HG03575 (cell line): ENCODE measurements at regions not wholly inside any gene's neighbourhood (a gene's known extent, or its start where the extent isn't known, plus 50 kb on each side); places are given as distances from the start of the nearest gene placed in this dataset.

Source experiments
- ATAC-seq: cut with Tn5 transposase; IDR thresholded peaks from one replicate; pipeline ENCODE4 v1.9.1; 2021; ENCODE audit not compliant: unreplicated experiment, insufficient number of reproducible peaks, low FRiP score; ENCODE audit errors: extremely low read depth

- no peak for ATAC-seq
Measured at GRCh38 chr22:48585916-48586798, 1241.5 kb downstream of the BRD1 start.

DNA sequence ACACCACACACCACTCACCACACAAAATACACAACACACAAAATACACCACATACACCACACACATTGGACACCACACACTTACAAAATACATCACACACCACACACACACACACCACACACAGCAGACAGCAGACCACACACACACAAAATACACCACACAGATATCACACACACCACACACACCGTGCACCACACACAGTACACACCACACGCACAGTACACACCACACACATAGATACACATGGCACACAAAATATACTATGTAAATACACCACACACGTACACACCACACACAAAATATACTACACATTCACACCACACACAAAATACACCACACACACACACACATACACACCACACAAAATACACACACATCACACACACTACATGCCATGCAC lies 1243.5 kb downstream of the BRD1 start:
- ATAC-seq: no peak

- no peak for ATAC-seq
Measured at GRCh38 chr22:48581796-48582469, 1245.7 kb downstream of the BRD1 start.

GRCh38 chr22:48581205-48581766 lies 1246.4 kb downstream of the BRD1 start:
- ATAC-seq: no peak

- no peak for ATAC-seq
Measured at GRCh38 chr22:48580481-48580970, 1247.1 kb downstream of the BRD1 start.

GRCh38 chr22:48579928-48580309 lies 1247.8 kb downstream of the BRD1 start:
- ATAC-seq: no peak

GRCh38 chr22:48579043-48579927 lies 1248.4 kb downstream of the BRD1 start:
- ATAC-seq: no peak

DNA sequence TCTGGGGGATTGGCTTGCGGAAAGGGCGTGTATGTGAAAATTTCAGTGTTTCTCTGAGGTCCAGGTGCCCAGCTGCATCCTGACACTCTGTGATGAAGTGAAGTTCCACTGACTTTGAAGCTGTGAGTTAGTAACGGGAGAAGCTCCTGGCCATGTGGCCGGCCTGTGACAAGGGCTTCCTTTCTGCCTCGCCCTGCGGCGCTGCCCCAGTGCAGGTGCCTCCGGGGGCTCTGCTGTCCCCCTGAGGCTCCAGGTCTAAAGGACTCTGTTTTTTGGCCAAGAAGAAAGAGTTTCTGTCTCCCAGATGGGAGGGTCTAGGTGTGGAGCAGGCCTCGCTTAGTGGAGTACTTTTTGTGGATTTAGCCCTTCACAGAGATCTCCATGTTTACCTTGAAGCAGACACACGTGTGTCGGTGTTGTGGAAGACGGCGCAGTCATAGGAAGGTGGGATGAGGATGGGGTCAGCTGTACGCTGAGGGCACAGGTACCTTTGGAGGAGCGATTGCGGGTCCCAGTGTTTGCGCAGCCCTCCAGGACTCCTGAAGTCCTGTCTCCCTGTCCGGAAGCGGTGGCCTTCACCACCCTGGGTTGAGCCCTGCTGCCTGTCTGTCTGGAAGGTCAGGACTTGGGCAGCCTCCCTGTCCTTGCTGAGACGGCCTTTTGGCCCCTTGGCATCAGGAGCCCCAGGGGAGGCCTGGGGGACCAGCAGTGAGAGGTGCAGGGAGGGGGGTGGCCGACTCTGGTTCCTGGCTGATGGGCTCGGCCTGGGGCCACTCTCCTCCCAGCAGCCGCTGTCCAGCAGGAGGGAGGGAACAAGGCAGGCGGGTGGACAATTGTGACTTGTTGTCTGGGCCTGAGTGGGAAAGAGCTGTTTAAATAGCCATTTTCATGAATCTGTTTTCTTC lies 1249.3 kb downstream of the BRD1 start:
- no peak for ATAC-seq

- ATAC-seq: no peak
Measured at GRCh38 chr22:48577691-48578090, 1250.0 kb downstream of the BRD1 start.

- no peak for ATAC-seq
Measured at GRCh38 chr22:48577014-48577690, 1250.5 kb downstream of the BRD1 start.

- no peak for ATAC-seq
Measured at GRCh38 chr22:48576333-48577013, 1251.2 kb downstream of the BRD1 start.

- ATAC-seq: no peak
Measured at GRCh38 chr22:48575618-48576332, 1251.9 kb downstream of the BRD1 start.

- ATAC-seq: no peak
Measured at GRCh38 chr22:48574776-48575617, 1252.7 kb downstream of the BRD1 start.

DNA sequence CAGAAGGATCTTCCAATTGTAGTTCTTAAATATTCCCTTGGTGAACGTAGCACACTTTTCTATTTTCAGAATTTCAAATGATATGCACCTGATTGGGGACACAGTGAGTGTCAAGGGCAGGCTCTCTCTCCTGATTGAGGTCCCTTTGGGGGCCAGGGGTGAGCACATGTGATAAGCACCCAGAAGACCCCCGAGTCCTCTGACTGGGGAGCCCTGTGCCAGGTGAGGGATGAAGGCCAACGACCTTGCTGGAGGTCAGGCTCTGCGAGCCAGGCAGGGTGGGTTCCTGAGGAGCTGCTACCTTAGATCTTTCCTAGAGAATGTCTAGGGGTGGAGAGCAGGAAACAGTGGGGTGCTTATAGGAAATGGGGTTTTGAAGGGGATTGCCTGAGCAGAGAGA lies 1253.9 kb downstream of the BRD1 start:
- ATAC-seq: no peak

DNA sequence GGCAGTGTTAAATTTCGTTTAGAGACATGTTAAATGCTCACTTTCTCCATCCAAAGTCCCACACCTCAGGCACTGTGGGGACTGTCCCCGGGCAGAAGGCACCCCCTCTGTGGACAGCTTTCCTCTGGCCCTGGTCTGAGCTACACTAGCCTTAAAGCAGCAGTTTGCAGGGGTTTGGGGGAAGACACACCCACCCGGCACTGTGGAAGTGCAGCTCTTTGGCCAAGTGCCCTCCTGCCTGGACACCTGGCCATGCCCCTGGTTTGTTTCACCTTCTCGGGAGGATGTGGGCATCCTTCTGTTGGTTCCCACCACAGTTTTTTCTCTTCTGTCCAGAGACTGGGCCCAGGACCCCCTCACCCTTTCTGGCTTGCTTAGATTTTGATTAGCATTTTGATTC lies 1254.7 kb downstream of the BRD1 start:
- no peak for ATAC-seq

GRCh38 chr22:48570912-48571311 lies 1256.8 kb downstream of the BRD1 start:
- ATAC-seq: no peak
